HepG2 (cell line): ENCODE measurements at regions not wholly inside any gene's neighbourhood (a gene's known extent, or its start where the extent isn't known, plus 50 kb on each side); places are given as distances from the start of the nearest gene placed in this dataset.

Experiments
- ATAC-seq: fragments of 200-7000 bp; cut with Tn5 transposase; 3 replicates; pipeline ENCODE4 v1.9.1; 2020; ENCODE audit warnings: mild to moderate bottlenecking, moderate library complexity
- BruUV-seq: library from RNA; stranded (reverse); fragments of 400-500 nt; replicated peaks from 2 replicates; lab custom pipeline; 2021; lab: Mats Ljungman, UMichigan
- CTCF ChIA-PET: fragments of 300-600 bp; formaldehyde crosslinking; extraction: SDS; loops from one replicate; lab custom pipeline; 2021; ENCODE audit warnings: low total read pairs, inconsistent platforms, low intra/inter-chr PET ratio; lab: Yijun Ruan, JAX
- POLR2A ChIA-PET: fragments of 350-600 bp; sonication (Branson Sonifier 250); formaldehyde crosslinking; loops from one replicate; lab custom pipeline; 2020; ENCODE audit warnings: antibody characterized with exemption, inconsistent platforms; lab: Yijun Ruan, JAX
- DNase-seq: peaks from one replicate; pipeline ENCODE4 v3.0.0-alpha.2; 2015; ENCODE audit warnings: low spot score
- FAIRE-seq: peaks from 3 replicates; lab custom pipeline; 2011; peaks lifted over from hg19 to GRCh38; lab: Jason Lieb, UNC
- H2AFZ ChIP-seq: one replicate; pipeline ENCODE4 v1.6.1; 2011; ENCODE audit warnings: low read length, inconsistent platforms
- H3K27ac ChIP-seq: fragments of 300-600 bp; 3 replicates; pipeline ENCODE4 v1.8.0; 2011; ENCODE audit warnings: mixed run types, mild to moderate bottlenecking, mixed read lengths, low read length, inconsistent platforms; ENCODE audit not compliant: insufficient read depth; ENCODE audit errors: extremely low read length
- H3K27me3 ChIP-seq, 2 experiments: fragments of 200-600 bp in 1 of 2; 2 replicates in 1 of 2; 3 replicates in 1 of 2; pipeline versions ENCODE4 v1.6.0 to v1.8.0; 2011; ENCODE audit warnings: low read length in 2 of 2, mild to moderate bottlenecking in 2 of 2, moderate library complexity in 2 of 2, inconsistent platforms in 1 of 2; ENCODE audit not compliant: insufficient read depth in 2 of 2, control insufficient read depth in 1 of 2
- H3K36me3 ChIP-seq, 2 experiments: fragments of 200-600 bp in 1 of 2; replicated peaks in 1 of 2; 2 replicates in 1 of 2; 3 replicates in 1 of 2; pipeline versions ENCODE4 v1.5.1 to v1.8.0; 2011; ENCODE audit warnings: low read length in 2 of 2, inconsistent platforms in 1 of 2; ENCODE audit not compliant: insufficient read depth in 2 of 2, control insufficient read depth in 1 of 2
- H3K4me1 ChIP-seq: 2 replicates; pipeline ENCODE4 v1.5.1; 2012; ENCODE audit warnings: low read length, inconsistent platforms; ENCODE audit not compliant: insufficient read depth
- H3K4me2 ChIP-seq: 2 replicates; pipeline ENCODE4 v1.6.0; 2011; ENCODE audit warnings: low read depth, low read length, inconsistent platforms
- H3K4me3 ChIP-seq, 3 experiments: fragments of 200-600 bp in 1 of 3; sonication (generic), shearing (Covaris generic) in 1 of 3; replicated peaks in 1 of 3; 2 replicates each; pipeline ENCODE4 v1.5.1; 2011 to 2016; ENCODE audit warnings: low read length in 3 of 3, inconsistent platforms in 2 of 3, low read depth in 2 of 3, mild to moderate bottlenecking in 2 of 3, control low read depth in 1 of 3, mixed read lengths in 1 of 3; ENCODE audit not compliant: insufficient read depth in 1 of 3
- H3K79me2 ChIP-seq: one replicate; pipeline ENCODE4 v1.6.1; 2011; ENCODE audit warnings: low read length, inconsistent platforms; ENCODE audit not compliant: insufficient read depth
- H3K9ac ChIP-seq: 2 replicates; pipeline ENCODE4 v1.6.0; 2011; ENCODE audit warnings: mild to moderate bottlenecking, low read depth, low read length, inconsistent platforms; ENCODE audit not compliant: insufficient read depth
- H3K9me3 ChIP-seq: 2 replicates; pipeline ENCODE4 v1.5.1; 2012; ENCODE audit warnings: mild to moderate bottlenecking, low read length
- H4K20me1 ChIP-seq: 2 replicates; pipeline ENCODE4 v1.6.0; 2011; ENCODE audit warnings: inconsistent platforms, mild to moderate bottlenecking, low read length, moderate library complexity; ENCODE audit not compliant: insufficient read depth
- GFI1 ChIP-seq: sonication (generic); formaldehyde crosslinking; IDR thresholded peaks from 2 replicates; pipeline ENCODE4 v1.5.0; 2020; ENCODE audit warnings: missing genetic modification reagents, mild to moderate bottlenecking, borderline replicate concordance
- IKZF1 ChIP-seq: fragments of 450-650 bp; IDR thresholded peaks from 2 replicates; pipeline ENCODE4 v1.7.1; 2016
- IRF9 ChIP-seq: sonication (generic); formaldehyde crosslinking; IDR thresholded peaks from 2 replicates; pipeline ENCODE4 v1.8.0; 2022; ENCODE audit warnings: missing genetic modification reagents, mild to moderate bottlenecking, borderline replicate concordance
- KLF9 ChIP-seq: IDR thresholded peaks from 2 replicates; pipeline ENCODE4 v1.6.1; 2016; ENCODE audit warnings: low read depth
- MZF1 ChIP-seq: sonication (generic); formaldehyde crosslinking; IDR thresholded peaks from 2 replicates; pipeline ENCODE4 v1.8.1; 2023; ENCODE audit warnings: mild to moderate bottlenecking, missing genetic modification reagents, borderline replicate concordance
- NFIB ChIP-seq: sonication (generic); formaldehyde crosslinking; IDR thresholded peaks from 2 replicates; pipeline ENCODE4 v1.9.0; 2021; ENCODE audit warnings: missing genetic modification reagents, mild to moderate bottlenecking, borderline replicate concordance
- PAXIP1 ChIP-seq: sonication (generic); formaldehyde crosslinking; conservative IDR thresholded peaks from 2 replicates; pipeline ENCODE4 v1.4.0; 2020; ENCODE audit warnings: mild to moderate bottlenecking, missing genetic modification reagents, moderate library complexity
- RFX5 ChIP-seq: IDR thresholded peaks from 2 replicates; pipeline ENCODE4 v1.6.1; 2011; ENCODE audit warnings: low read depth, low read length, improper control_type of control experiment
- SP140L ChIP-seq: sonication (generic); formaldehyde crosslinking; IDR thresholded peaks from 2 replicates; pipeline ENCODE4 v1.4.0; 2020; ENCODE audit warnings: missing genetic modification reagents, borderline replicate concordance
- SPEN ChIP-seq: sonication (generic); formaldehyde crosslinking; IDR thresholded peaks from 2 replicates; pipeline ENCODE4 v1.5.1; 2020; ENCODE audit warnings: low read depth, mild to moderate bottlenecking, missing genetic modification reagents
- TFDP1 ChIP-seq: IDR thresholded peaks from 2 replicates; pipeline ENCODE4 v1.6.1; 2016; ENCODE audit warnings: missing compliant biosample characterization, missing genetic modification reagents, borderline replicate concordance
- TOPORS ChIP-seq: sonication (generic); formaldehyde crosslinking; IDR thresholded peaks from 2 replicates; pipeline ENCODE4 v1.8.0; 2023; ENCODE audit warnings: mild to moderate bottlenecking, missing genetic modification reagents
- ZBTB26 ChIP-seq: IDR thresholded peaks from 2 replicates; pipeline ENCODE4 v1.6.1; 2016; ENCODE audit warnings: missing compliant biosample characterization, missing genetic modification reagents, borderline replicate concordance
- ZNF17 ChIP-seq: sonication (generic); formaldehyde crosslinking; IDR thresholded peaks from 2 replicates; pipeline ENCODE4 v1.5.0; 2020; ENCODE audit warnings: mild to moderate bottlenecking, missing genetic modification reagents
- ZNF713 ChIP-seq: sonication (generic); formaldehyde crosslinking; IDR thresholded peaks from 2 replicates; pipeline ENCODE4 v1.4.0; 2020; ENCODE audit warnings: mild to moderate bottlenecking, missing genetic modification reagents
- ZNF746 ChIP-seq: sonication (generic); formaldehyde crosslinking; IDR thresholded peaks from 2 replicates; pipeline ENCODE4 v1.8.0; 2022; ENCODE audit warnings: mild to moderate bottlenecking, missing genetic modification reagents
- ZNF773 ChIP-seq: sonication (generic); formaldehyde crosslinking; IDR thresholded peaks from 2 replicates; pipeline ENCODE4 v1.4.0; 2020; ENCODE audit warnings: missing genetic modification reagents, borderline replicate concordance
- ZNF780A ChIP-seq: sonication (generic); formaldehyde crosslinking; IDR thresholded peaks from 2 replicates; pipeline ENCODE4 v1.8.0; 2022; ENCODE audit warnings: mild to moderate bottlenecking, missing genetic modification reagents, moderate library complexity
- ZNF879 ChIP-seq: sonication (generic); formaldehyde crosslinking; IDR thresholded peaks from 2 replicates; pipeline ENCODE4 v1.8.1; 2023; ENCODE audit warnings: missing genetic modification reagents
- ZSCAN25 ChIP-seq: sonication (generic); formaldehyde crosslinking; IDR thresholded peaks from 2 replicates; pipeline ENCODE4 v1.8.0; 2022; ENCODE audit warnings: mild to moderate bottlenecking, missing genetic modification reagents
- WGBS: methylation state at CpG from one replicate; pipeline ENCODE4 v1.1.6; 2017; ENCODE audit warnings: low lambda C conversion rate; 5-methylcytosine and 5-hydroxymethylcytosine counted together
- in situ Hi-C: cut with HindIII; loops from 2 replicates; pipeline ENCODE4 v1.10.0; 2017; ENCODE audit warnings: low pct_unique_long_range_greater_than_20kb; ENCODE audit not compliant: extremely low pct_ligation_motif_present
- intact Hi-C: fragments of 100-400 bp; cut with micrococcal nuclease; formaldehyde crosslinking; loops from one replicate; pipeline ENCODE4 v1.10.0; 2022; ENCODE audit not compliant: unreplicated experiment

- ChIA-PET POLR2A (no interaction called here), CTCF (no interaction called here)
- no peak for FAIRE-seq
- Histone ChIP-seq H3K9ac (no peak overlapping the region), H3K36me3 (no peaks in the 10 kb centered on the region), H2AFZ (no peak overlapping the region), H3K4me1 (peaks cover 14% of the 10 kb centered on the region), H3K9me3 (no peaks in the 10 kb centered on the region), H3K79me2 (no peaks in the 10 kb centered on the region), H3K4me3 (no peak overlapping the region), H3K4me2 (no peak overlapping the region), H4K20me1 (no peaks in the 10 kb centered on the region), H3K27ac (no peak overlapping the region), H3K27me3 (no peaks in the 10 kb centered on the region; a peak in 1 of 5 replicates)
- DNase-seq: no peak
- intact Hi-C loops (no loop called here), in situ Hi-C loops (no loop called here)
- BruUV-seq: no TSS peak
- 16% methylated on average over 3 of the region's 3 CpGs for WGBS
- no peak for ATAC-seq
- no peak for TF ChIP-seq ZNF780A (CRISPR knock-in tag)
- no peak for TF ChIP-seq TFDP1
- TF ChIP-seq GFI1 (CRISPR knock-in tag): no peak
- TF ChIP-seq IKZF1: no peak
- TF ChIP-seq MZF1 (CRISPR knock-in tag): no peak
- TF ChIP-seq IRF9: no peak
- no peak for TF ChIP-seq ZNF17 (CRISPR knock-in tag)
- TF ChIP-seq ZBTB26 (CRISPR knock-in tag): no peak
- no peak for TF ChIP-seq ZNF746 (CRISPR knock-in tag)
- no peak for TF ChIP-seq NFIB (CRISPR knock-in tag)
- TF ChIP-seq ZSCAN25 (CRISPR knock-in tag): no peak
- no peak for TF ChIP-seq ZNF713
- TF ChIP-seq TOPORS (CRISPR knock-in tag): no peak
- TF ChIP-seq ZNF773 (CRISPR knock-in tag): no peak
- TF ChIP-seq RFX5: no peak
- TF ChIP-seq SPEN: no peak
- no peak for TF ChIP-seq PAXIP1 (CRISPR knock-in tag)
- no peak for TF ChIP-seq KLF9 (CRISPR knock-in tag)
- no peak for TF ChIP-seq SP140L (CRISPR knock-in tag)
- no peak for TF ChIP-seq ZNF879
Measured at GRCh38 chr1:38733761-38734160, 125.8 kb downstream of the RRAGC start.
